IPS-15b (cell line): ENCODE measurements at regions not wholly inside any gene's neighbourhood (a gene's known extent, or its start where the extent isn't known, plus 50 kb on each side); places are given as distances from the start of the nearest gene placed in this dataset.

Experiments
- H3K27me3 ChIP-seq: one replicate; pipeline ENCODE4 v1.6.1; 2013; ENCODE audit warnings: low read length; ENCODE audit not compliant: control insufficient read depth, insufficient read depth
- H3K36me3 ChIP-seq: one replicate; pipeline ENCODE4 v1.6.1; 2013; ENCODE audit warnings: low read length; ENCODE audit not compliant: control insufficient read depth, insufficient read depth
- H3K4me1 ChIP-seq: one replicate; pipeline ENCODE4 v1.6.1; 2013; ENCODE audit warnings: mild to moderate bottlenecking, low read length; ENCODE audit not compliant: control insufficient read depth, insufficient read depth
- H3K4me3 ChIP-seq: one replicate; pipeline ENCODE4 v1.5.1; 2013; ENCODE audit warnings: low read depth, low read length
- H3K9ac ChIP-seq: one replicate; pipeline ENCODE4 v1.6.1; 2013; ENCODE audit warnings: low read depth, mild to moderate bottlenecking, low read length
- H3K9me3 ChIP-seq: one replicate; pipeline ENCODE4 v1.6.1; 2013; ENCODE audit warnings: mild to moderate bottlenecking, low read length; ENCODE audit not compliant: control insufficient read depth, insufficient read depth

GRCh38 chrX:68998716-68999115 is 166.5 kb downstream of the PJA1 start:
- H3K36me3 ChIP-seq = no peaks in the 10 kb centered on the region
- no peaks in the 10 kb centered on the region for H3K27me3 ChIP-seq
- H3K9me3 ChIP-seq = no peaks in the 10 kb centered on the region

DNA sequence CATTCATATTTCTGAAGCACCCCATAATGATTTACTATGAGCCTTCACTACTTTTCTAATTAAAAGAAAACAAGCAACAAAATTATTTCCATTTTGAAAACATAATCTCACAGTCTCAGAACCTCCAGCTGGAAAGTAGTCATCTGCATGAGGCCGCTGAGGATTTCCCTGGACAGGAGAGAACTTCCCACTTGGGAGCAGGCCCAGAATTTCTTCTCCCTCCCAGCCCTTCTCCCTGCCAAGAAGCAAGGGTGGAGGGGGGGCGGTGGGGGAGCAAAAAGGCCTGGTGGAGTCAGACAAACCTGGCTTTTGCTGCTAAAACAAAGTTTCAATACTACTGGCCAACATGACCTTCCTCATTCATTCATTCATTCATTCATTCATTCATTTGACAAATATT is 167.3 kb downstream of the PJA1 start:
- Histone ChIP-seq H3K36me3 (no peaks in the 10 kb centered on the region), H3K9ac (no peak overlapping the region), H3K4me1 (no peaks in the 10 kb centered on the region), H3K27me3 (no peaks in the 10 kb centered on the region), H3K4me3 (no peak overlapping the region), H3K9me3 (no peaks in the 10 kb centered on the region)

More at GRCh38 chrX:68998716-68999115, 166.5 kb downstream of the PJA1 start:
- no peaks in the 10 kb centered on the region for H3K4me1 ChIP-seq
- no peak overlapping the region for H3K9ac ChIP-seq
- H3K4me3 ChIP-seq = no peak overlapping the region

DNA sequence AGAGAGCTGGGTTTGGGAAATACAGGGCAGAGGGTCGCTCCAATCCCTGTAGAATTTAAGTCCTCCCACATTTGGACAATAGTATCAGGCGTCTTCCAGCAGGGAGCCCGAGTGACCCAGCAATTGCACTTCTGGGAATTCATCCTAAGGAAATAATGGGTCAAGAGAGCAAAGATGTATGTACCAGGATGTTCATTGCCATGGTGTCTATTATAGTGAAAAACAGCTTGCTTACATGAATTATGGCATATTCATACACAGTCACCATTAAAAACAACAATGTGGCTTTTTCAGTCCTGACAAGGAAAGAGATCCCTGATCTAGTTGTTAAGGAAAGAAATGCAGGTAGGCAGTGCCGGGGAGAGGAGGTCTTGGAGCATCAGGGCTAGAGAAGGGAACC is 167.7 kb downstream of the PJA1 start:
- no peak overlapping the region for H3K4me3 ChIP-seq
- no peak overlapping the region for H3K9ac ChIP-seq
- H3K27me3 ChIP-seq = no peaks in the 10 kb centered on the region
- H3K4me1 ChIP-seq = no peaks in the 10 kb centered on the region
- H3K36me3 ChIP-seq = no peaks in the 10 kb centered on the region
- no peaks in the 10 kb centered on the region for H3K9me3 ChIP-seq

DNA sequence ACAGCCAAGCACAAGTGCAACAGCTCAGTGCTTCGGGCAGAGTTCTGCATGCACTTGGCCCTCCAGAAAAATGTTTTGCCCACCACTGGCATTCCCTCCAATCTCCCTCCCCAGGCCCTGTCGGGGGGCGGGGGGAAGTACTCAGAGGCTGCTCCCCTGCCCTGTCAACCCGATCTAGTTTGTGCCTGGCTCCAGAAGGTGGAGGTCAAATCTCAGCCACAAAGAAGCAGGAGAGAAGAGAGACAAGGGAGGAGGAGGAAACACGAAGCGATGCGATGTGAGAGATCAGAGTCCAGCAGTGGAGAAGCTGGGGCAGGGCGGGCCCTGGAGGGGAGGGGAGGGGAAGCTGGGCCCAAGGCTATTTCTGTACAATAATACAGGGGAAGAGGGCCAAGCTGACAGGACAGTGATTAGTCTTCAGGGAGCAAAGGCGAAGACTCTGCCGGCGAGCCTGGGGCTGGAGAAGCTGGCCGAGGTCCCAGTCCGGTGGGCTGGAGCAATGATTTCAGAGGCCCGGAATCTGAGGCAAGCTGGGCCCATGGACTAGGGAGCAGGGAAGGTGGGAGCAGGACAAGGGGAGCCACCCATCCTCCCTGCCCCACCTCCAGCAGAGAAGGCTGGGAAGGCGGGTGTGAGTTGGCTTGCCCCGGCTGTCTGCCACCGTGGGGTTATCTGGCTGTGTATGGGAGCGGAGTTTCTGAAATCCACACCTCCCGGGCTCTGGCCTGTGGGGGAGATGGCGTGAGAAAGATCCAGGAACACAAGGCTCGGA is 167.1 kb downstream of the EFNB1 start:
- H3K4me3 ChIP-seq = no peak overlapping the region
- peaks cover 2% of the 10 kb centered on the region for H3K27me3 ChIP-seq

GRCh38 chrX:68995386-68995779 is 166.6 kb downstream of the EFNB1 start:
- Histone ChIP-seq H3K9me3 (no peaks in the 10 kb centered on the region), H3K4me3 (no peak overlapping the region), H3K27me3 (peaks cover 6% of the 10 kb centered on the region), H3K4me1 (no peaks in the 10 kb centered on the region), H3K36me3 (no peaks in the 10 kb centered on the region), H3K9ac (no peak overlapping the region)

More for the DNA sequence above, 167.1 kb downstream of the EFNB1 start:
- Histone ChIP-seq H3K36me3 (no peaks in the 10 kb centered on the region), H3K9me3 (no peaks in the 10 kb centered on the region), H3K4me1 (no peaks in the 10 kb centered on the region), H3K9ac (no peak overlapping the region)

GRCh38 chrX:68994891-68995255 is 166.1 kb downstream of the EFNB1 start:
- H3K9me3 ChIP-seq = no peaks in the 10 kb centered on the region
- H3K27me3 ChIP-seq = peaks cover 6% of the 10 kb centered on the region
- no peaks in the 10 kb centered on the region for H3K36me3 ChIP-seq
- no peak overlapping the region for H3K9ac ChIP-seq
- H3K4me3 ChIP-seq = no peak overlapping the region
- H3K4me1 ChIP-seq = no peaks in the 10 kb centered on the region

DNA sequence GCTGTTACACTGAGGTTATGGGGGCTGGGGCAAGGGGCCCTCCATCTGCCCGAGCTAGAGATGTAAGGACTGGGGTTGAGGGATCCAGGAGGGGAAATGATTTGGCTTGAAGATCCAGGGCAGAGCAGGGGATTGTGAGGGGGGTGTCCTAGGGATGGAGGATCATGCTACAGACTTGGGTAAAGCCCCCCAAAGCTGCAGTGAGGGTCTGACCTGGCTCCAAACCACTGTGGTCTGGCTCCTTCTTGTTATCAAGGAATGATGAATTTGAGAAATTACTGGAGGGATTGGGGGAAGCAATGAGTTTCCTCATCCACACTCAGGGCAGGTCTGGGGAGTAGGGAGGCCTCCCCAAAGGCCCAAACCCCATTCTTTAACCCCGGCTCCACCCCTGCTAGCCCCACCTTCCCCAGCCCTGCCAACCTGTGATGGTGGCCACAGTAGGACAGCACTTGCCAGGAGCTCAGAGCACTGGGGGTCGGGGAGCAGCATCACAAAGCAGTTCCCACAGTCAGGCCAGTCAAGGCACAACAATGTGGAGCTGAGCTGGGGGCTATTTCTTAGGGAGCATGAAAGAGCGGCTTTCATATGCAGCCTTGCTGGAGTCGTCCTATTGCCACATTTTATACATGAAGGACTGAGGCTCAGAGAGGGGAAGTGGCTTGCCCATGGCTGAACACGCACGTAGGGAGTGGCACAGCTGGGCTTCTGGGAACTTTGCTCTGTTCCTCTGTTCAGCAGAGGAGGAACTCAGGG is 165.5 kb downstream of the EFNB1 start:
- H3K27me3 ChIP-seq = peaks cover 6% of the 10 kb centered on the region
- H3K36me3 ChIP-seq = no peaks in the 10 kb centered on the region
- no peak overlapping the region for H3K9ac ChIP-seq
- H3K4me3 ChIP-seq = no peak overlapping the region
- H3K4me1 ChIP-seq = no peaks in the 10 kb centered on the region
- no peaks in the 10 kb centered on the region for H3K9me3 ChIP-seq

DNA sequence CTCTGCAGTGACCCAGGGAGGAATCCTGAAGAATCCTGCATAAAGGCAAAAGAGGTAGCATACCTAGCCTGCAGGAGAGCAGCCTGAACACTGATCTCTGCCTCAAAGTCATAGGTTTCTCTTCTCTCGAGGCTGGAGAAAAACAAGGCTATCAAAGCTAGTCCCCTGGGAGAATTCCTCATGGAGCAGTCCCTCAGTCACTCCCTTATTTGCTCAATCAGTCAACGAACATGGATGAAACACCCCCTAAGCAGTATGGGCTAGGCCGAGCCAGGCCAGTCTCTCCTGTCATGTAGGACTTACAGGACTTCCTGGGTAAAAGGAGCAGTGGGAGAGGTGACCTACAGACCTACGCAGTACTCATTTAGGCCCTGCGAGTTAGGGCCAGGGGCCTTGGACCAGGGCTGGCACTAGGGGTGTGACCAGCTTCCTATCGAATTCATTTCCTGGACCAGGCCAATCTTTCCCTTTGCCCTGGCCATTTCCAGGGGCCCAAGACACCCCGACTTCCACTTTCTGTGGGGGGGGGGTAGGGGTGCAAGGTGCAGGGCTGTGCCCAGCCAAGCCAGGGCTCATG is 164.1 kb downstream of the EFNB1 start:
- no peaks in the 10 kb centered on the region for H3K36me3 ChIP-seq
- no peaks in the 10 kb centered on the region for H3K9me3 ChIP-seq
- H3K9ac ChIP-seq = no peak overlapping the region
- peaks cover 6% of the 10 kb centered on the region for H3K27me3 ChIP-seq
- H3K4me3 ChIP-seq = no peak overlapping the region
- H3K4me1 ChIP-seq = no peaks in the 10 kb centered on the region

- Histone ChIP-seq H3K9me3 (no peaks in the 10 kb centered on the region), H3K4me1 (no peaks in the 10 kb centered on the region), H3K27me3 (peaks cover 6% of the 10 kb centered on the region), H3K4me3 (no peak overlapping the region), H3K36me3 (no peaks in the 10 kb centered on the region), H3K9ac (no peak overlapping the region)
These were observed 163.0 kb downstream of the EFNB1 start for GRCh38 chrX:68991691-68992345.

- H3K27me3 ChIP-seq = peaks cover 6% of the 10 kb centered on the region
- H3K9me3 ChIP-seq = no peaks in the 10 kb centered on the region
- H3K4me3 ChIP-seq = no peak overlapping the region
- H3K4me1 ChIP-seq = no peaks in the 10 kb centered on the region
- H3K36me3 ChIP-seq = no peaks in the 10 kb centered on the region
- H3K9ac ChIP-seq = no peak overlapping the region
These were observed 162.1 kb downstream of the EFNB1 start for GRCh38 chrX:68990948-68991347.

- no peak overlapping the region for H3K9ac ChIP-seq
- no peaks in the 10 kb centered on the region for H3K4me1 ChIP-seq
- H3K9me3 ChIP-seq = no peaks in the 10 kb centered on the region
- H3K27me3 ChIP-seq = peaks cover 6% of the 10 kb centered on the region
- no peaks in the 10 kb centered on the region for H3K36me3 ChIP-seq
- H3K4me3 ChIP-seq = no peak overlapping the region
These were observed 161.2 kb downstream of the EFNB1 start for GRCh38 chrX:68989865-68990606.
